ENCODE measurements at regions not wholly inside any gene's neighbourhood (a gene's known extent, or its start where the extent isn't known, plus 50 kb on each side); places are given as distances from the start of the nearest gene placed in this dataset.

DNA sequence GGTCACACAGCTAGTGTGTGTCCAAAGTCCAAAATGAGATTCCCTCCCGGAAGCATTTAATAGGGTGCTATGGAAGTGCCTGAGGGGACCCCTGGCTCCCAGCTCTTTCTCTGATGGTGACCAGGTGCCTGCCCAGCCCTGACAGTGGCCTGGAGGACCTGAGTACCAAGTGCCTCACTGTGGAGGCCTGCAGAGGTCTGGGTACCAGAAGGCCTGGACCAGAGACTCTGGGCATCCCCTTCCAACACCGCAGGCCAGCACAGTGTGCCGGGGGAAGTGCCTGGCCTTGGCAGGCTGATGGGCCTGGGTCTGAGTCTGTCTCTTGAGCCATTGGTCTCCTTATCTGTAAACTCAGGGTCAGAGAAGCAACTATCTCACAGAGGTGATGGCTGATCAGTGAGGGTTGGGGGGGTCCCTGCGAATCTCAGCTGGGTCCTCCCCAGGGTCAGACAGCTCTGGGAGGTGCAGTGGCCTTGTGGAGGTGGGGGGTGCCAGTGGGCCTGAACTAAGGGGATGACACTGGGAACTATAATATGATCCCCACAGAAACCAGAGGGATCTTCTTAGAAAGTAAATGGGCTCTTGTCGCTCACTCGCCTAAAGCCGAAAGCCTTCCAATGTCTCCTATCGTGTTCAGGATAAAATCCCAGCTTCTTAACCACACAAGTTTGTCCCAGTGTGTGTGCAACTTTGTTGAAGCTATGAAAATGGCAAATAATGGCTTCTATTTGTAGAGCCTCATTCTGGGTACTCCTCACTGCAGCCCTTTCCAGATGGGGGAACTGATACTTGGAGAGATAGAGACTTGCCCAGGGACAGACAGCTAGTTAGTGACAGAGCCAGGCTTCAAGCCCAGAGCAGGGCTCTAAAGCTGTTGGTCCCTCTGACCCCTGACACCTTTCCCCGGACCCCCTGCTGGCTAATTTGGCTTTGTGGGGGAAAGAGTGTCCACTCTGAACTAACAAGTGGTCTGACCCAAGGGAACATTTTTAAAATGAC is 225.1 kb downstream of the TFCP2L1 start:
- Histone ChIP-seq H3K4me1 (ENCODE audit: insufficient read depth, low read length) (no peaks in the 10 kb centered on the region), H3K9me3 (ENCODE audit: low read depth, low read length) (no peaks in the 10 kb centered on the region), H3K4me2 (ENCODE audit: insufficient read depth, low read length) (no peak overlapping the region), H2AFZ (ENCODE audit: low read length) (no peak overlapping the region), H3K27me3 (ENCODE audit: insufficient read depth, low read length) (peaks cover 24% of the 10 kb centered on the region), H3K27ac (ENCODE audit: low read depth, low read length) (no peak overlapping the region), H3K79me2 (ENCODE audit: insufficient read depth, low read length) (no peaks in the 10 kb centered on the region), H3K4me3 (ENCODE audit: insufficient read depth, low read length) (no peak overlapping the region), H4K20me1 (ENCODE audit: insufficient read depth, low read length) (no peaks in the 10 kb centered on the region), H3K36me3 (ENCODE audit: insufficient read depth, low read length) (no peaks in the 10 kb centered on the region)
- DNase-seq (ENCODE audit: insufficient read length, low spot score, missing footprints), result no peak
- TF ChIP-seq, protein P1, sequence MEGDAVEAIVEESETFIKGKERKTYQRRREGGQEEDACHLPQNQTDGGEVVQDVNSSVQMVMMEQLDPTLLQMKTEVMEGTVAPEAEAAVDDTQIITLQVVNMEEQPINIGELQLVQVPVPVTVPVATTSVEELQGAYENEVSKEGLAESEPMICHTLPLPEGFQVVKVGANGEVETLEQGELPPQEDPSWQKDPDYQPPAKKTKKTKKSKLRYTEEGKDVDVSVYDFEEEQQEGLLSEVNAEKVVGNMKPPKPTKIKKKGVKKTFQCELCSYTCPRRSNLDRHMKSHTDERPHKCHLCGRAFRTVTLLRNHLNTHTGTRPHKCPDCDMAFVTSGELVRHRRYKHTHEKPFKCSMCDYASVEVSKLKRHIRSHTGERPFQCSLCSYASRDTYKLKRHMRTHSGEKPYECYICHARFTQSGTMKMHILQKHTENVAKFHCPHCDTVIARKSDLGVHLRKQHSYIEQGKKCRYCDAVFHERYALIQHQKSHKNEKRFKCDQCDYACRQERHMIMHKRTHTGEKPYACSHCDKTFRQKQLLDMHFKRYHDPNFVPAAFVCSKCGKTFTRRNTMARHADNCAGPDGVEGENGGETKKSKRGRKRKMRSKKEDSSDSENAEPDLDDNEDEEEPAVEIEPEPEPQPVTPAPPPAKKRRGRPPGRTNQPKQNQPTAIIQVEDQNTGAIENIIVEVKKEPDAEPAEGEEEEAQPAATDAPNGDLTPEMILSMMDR (IDR thresholded peaks at IDR 0.05; ENCODE audit: extremely low read depth, low read depth, low read length), result no peak

DNA sequence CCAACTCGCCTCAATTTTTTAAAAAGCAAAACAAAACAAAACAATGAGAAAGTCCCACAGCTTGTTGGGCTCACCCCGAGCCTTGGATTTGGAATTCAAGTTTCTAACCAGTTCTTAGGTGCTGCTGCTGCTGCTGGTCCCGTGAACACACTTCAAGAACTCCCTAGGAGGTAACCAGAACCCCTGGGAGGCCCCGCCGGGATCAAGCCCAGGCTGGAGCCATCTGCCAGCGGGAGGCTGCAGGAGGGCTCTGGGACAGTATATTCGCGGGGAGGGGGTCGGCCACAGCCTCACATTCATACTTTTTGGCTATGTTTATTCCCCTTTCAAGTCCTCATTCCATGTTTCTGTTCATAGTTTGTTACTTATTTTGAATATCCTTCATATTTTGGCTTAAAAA is 223.4 kb downstream of the TFCP2L1 start:
- no peak for DNase-seq (ENCODE audit: insufficient read length, low spot score, missing footprints)
- no peak overlapping the region for H3K4me3 ChIP-seq (ENCODE audit: insufficient read depth, low read length)
- H3K27me3 ChIP-seq (ENCODE audit: insufficient read depth, low read length), result peaks cover 29% of the 10 kb centered on the region
- no peaks in the 10 kb centered on the region for H3K36me3 ChIP-seq (ENCODE audit: insufficient read depth, low read length)
- H3K9me3 ChIP-seq (ENCODE audit: low read depth, low read length), result no peaks in the 10 kb centered on the region
- H3K4me2 ChIP-seq (ENCODE audit: insufficient read depth, low read length), result no peak overlapping the region
- H3K4me1 ChIP-seq (ENCODE audit: insufficient read depth, low read length), result no peaks in the 10 kb centered on the region
- TF ChIP-seq, protein P1 (IDR thresholded peaks at IDR 0.05; ENCODE audit: extremely low read depth, low read depth, low read length), result no peak
- no peaks in the 10 kb centered on the region for H3K79me2 ChIP-seq (ENCODE audit: insufficient read depth, low read length)
- no peak overlapping the region for H2AFZ ChIP-seq (ENCODE audit: low read length)
- no peak overlapping the region for H3K27ac ChIP-seq (ENCODE audit: low read depth, low read length)
- no peaks in the 10 kb centered on the region for H4K20me1 ChIP-seq (ENCODE audit: insufficient read depth, low read length)

DNA sequence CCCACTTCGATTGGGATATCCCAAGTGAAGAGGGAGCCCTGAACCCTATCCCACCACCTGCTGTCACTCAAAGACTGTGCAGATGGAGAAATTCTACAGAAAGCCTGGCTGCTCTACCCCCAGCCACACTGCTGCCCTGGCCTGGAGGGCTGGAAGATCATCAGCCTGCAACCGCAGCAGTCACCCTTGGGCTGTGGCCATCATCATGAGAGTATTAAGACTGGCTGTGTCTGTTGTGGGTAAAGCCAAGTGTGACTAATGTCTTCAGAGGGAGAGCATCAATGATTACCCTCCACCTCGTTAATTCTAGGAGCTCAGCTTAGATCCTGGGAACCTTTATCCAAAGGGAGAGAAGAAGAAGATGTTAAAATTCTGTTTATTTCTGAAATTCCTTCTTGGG is 221.5 kb downstream of the TFCP2L1 start:
- peaks cover 29% of the 10 kb centered on the region for H3K27me3 ChIP-seq (ENCODE audit: insufficient read depth, low read length)
- no peak for DNase-seq (ENCODE audit: insufficient read length, low spot score, missing footprints)

GRCh38 chr2:121064186-121064585 is 220.8 kb downstream of the TFCP2L1 start:
- peaks cover 29% of the 10 kb centered on the region for H3K27me3 ChIP-seq (ENCODE audit: insufficient read depth, low read length)
- H3K9me3 ChIP-seq (ENCODE audit: low read depth, low read length), result no peaks in the 10 kb centered on the region
- H3K4me2 ChIP-seq (ENCODE audit: insufficient read depth, low read length), result no peak overlapping the region
- no peaks in the 10 kb centered on the region for H4K20me1 ChIP-seq (ENCODE audit: insufficient read depth, low read length)
- H3K79me2 ChIP-seq (ENCODE audit: insufficient read depth, low read length), result no peaks in the 10 kb centered on the region
- H3K36me3 ChIP-seq (ENCODE audit: insufficient read depth, low read length), result no peaks in the 10 kb centered on the region
- no peak for DNase-seq (ENCODE audit: insufficient read length, low spot score, missing footprints)
- TF ChIP-seq, protein P1 (IDR thresholded peaks at IDR 0.05; ENCODE audit: extremely low read depth, low read depth, low read length), result no peak
- no peak overlapping the region for H2AFZ ChIP-seq (ENCODE audit: low read length)
- H3K4me1 ChIP-seq (ENCODE audit: insufficient read depth, low read length), result no peaks in the 10 kb centered on the region
- H3K27ac ChIP-seq (ENCODE audit: low read depth, low read length), result no peak overlapping the region
- no peak overlapping the region for H3K4me3 ChIP-seq (ENCODE audit: insufficient read depth, low read length)

More for the DNA sequence above, 221.5 kb downstream of the TFCP2L1 start:
- Histone ChIP-seq H3K4me1 (ENCODE audit: insufficient read depth, low read length) (no peaks in the 10 kb centered on the region), H2AFZ (ENCODE audit: low read length) (no peak overlapping the region), H3K79me2 (ENCODE audit: insufficient read depth, low read length) (no peaks in the 10 kb centered on the region), H4K20me1 (ENCODE audit: insufficient read depth, low read length) (no peaks in the 10 kb centered on the region), H3K36me3 (ENCODE audit: insufficient read depth, low read length) (no peaks in the 10 kb centered on the region), H3K4me2 (ENCODE audit: insufficient read depth, low read length) (no peak overlapping the region), H3K4me3 (ENCODE audit: insufficient read depth, low read length) (no peak overlapping the region), H3K9me3 (ENCODE audit: low read depth, low read length) (no peaks in the 10 kb centered on the region), H3K27ac (ENCODE audit: low read depth, low read length) (no peak overlapping the region)
- TF ChIP-seq, protein P1 (IDR thresholded peaks at IDR 0.05; ENCODE audit: extremely low read depth, low read depth, low read length), result no peak

Data from osteoblast (primary cell).